ENCODE measurements at regions not wholly inside any gene's neighbourhood (a gene's known extent, or its start where the extent isn't known, plus 50 kb on each side); places are given as distances from the start of the nearest gene placed in this dataset.

- Histone ChIP-seq H3K9ac (ENCODE audit: low read length) (no peak overlapping the region), H4K20me1 (ENCODE audit: control insufficient read depth, insufficient read depth, low read length, poor library complexity, severe bottlenecking) (no peaks in the 10 kb centered on the region), H3K27me3 (replicated peaks in 1 of 4; ENCODE audit: control extremely low read depth in 1 of 4, control insufficient read depth in 3 of 4, insufficient read depth in 4 of 4, low read length in 3 of 4) (no peaks in the 10 kb centered on the region), H3K79me2 (ENCODE audit: control insufficient read depth, insufficient read depth, low read length) (no peaks in the 10 kb centered on the region), H3K9me3 (ENCODE audit: control extremely low read depth in 1 of 3, control insufficient read depth in 2 of 3, insufficient read depth in 1 of 3, low read length in 2 of 3) (peaks cover 0 to 4% (median 0%) of the 10 kb centered on the region in 3 donors), H2AFZ (ENCODE audit: insufficient read depth, low read depth, low read length, poor library complexity, severe bottlenecking) (no peak overlapping the region), H3K4me1 (ENCODE audit: control insufficient read depth in 2 of 2, insufficient read depth in 2 of 2, low read length in 2 of 2) (no peaks in the 10 kb centered on the region), H3K4me3 (ENCODE audit: control extremely low read depth in 1 of 5, extremely low read depth in 1 of 5, insufficient read depth in 1 of 5, low read depth in 2 of 5, low read length in 4 of 5) (no peak overlapping the region), H3K27ac (ENCODE audit: low read length in 2 of 2) (no peak overlapping the region), H3K36me3 (replicated peaks in 1 of 2; ENCODE audit: control extremely low read depth in 1 of 2, control insufficient read depth in 1 of 2, extremely low read depth in 1 of 2, insufficient read depth in 2 of 2, low read length in 1 of 2) (no peaks in the 10 kb centered on the region), H3K4me2 (replicated peaks; ENCODE audit: low read depth, low read length, poor library complexity, severe bottlenecking) (no peak overlapping the region)
- no peak overlapping the region for H3K4me3 Mint-ChIP-seq
- no peaks in the 10 kb centered on the region for H3K27me3 Mint-ChIP-seq
- ChIA-PET POLR2A (no interaction called here), CTCF (no interaction called here)
- intact Hi-C loops (cut with micrococcal nuclease) = no loop called here
- TF ChIP-seq CTCF (IDR thresholded peaks at IDR 0.05) = no peak
- no peak for TF ChIP-seq EZH2 (IDR thresholded peaks at IDR 0.05; ENCODE audit: borderline replicate concordance, insufficient read depth, low read depth, low read length, poor library complexity, severe bottlenecking)
- no peak for ATAC-seq (ENCODE audit: low read depth)
- DNase-seq = no peak
- no peaks in the 10 kb centered on the region for H3K4me1 Mint-ChIP-seq
- H3K27ac Mint-ChIP-seq = no peak overlapping the region
- no CpG with 5 or more reads among the region's 3 CpGs for WGBS (ENCODE audit: insufficient coverage)
- peaks cover 3% of the 10 kb centered on the region for H3K9me3 Mint-ChIP-seq (ENCODE audit: insufficient read depth)
These were observed 535.6 kb upstream of the ZFP42 start for GRCh38 chr4:187460016-187460415.

GRCh38 chr4:187464573-187464972 lies 531.0 kb upstream of the ZFP42 start:
- CTCF ChIA-PET = no interaction called here
- no peak overlapping the region for H3K27ac Mint-ChIP-seq
- Histone ChIP-seq H2AFZ (ENCODE audit: insufficient read depth, low read depth, low read length, poor library complexity, severe bottlenecking) (no peak overlapping the region), H3K4me3 (ENCODE audit: control extremely low read depth in 1 of 5, extremely low read depth in 1 of 5, insufficient read depth in 1 of 5, low read depth in 2 of 5, low read length in 4 of 5) (no peak overlapping the region), H3K9ac (ENCODE audit: low read length) (no peak overlapping the region), H3K36me3 (replicated peaks in 1 of 2; ENCODE audit: control extremely low read depth in 1 of 2, control insufficient read depth in 1 of 2, extremely low read depth in 1 of 2, insufficient read depth in 2 of 2, low read length in 1 of 2) (no peaks in the 10 kb centered on the region), H3K27me3 (replicated peaks in 1 of 4; ENCODE audit: control extremely low read depth in 1 of 4, control insufficient read depth in 3 of 4, insufficient read depth in 4 of 4, low read length in 3 of 4) (no peaks in the 10 kb centered on the region), H3K9me3 (ENCODE audit: control extremely low read depth in 1 of 3, control insufficient read depth in 2 of 3, insufficient read depth in 1 of 3, low read length in 2 of 3) (no peaks in the 10 kb centered on the region), H3K4me1 (ENCODE audit: control insufficient read depth in 2 of 2, insufficient read depth in 2 of 2, low read length in 2 of 2) (no peaks in the 10 kb centered on the region), H3K27ac (ENCODE audit: low read length in 2 of 2) (no peak overlapping the region), H3K79me2 (ENCODE audit: control insufficient read depth, insufficient read depth, low read length) (no peaks in the 10 kb centered on the region), H4K20me1 (ENCODE audit: control insufficient read depth, insufficient read depth, low read length, poor library complexity, severe bottlenecking) (no peaks in the 10 kb centered on the region), H3K4me2 (replicated peaks; ENCODE audit: low read depth, low read length, poor library complexity, severe bottlenecking) (no peak overlapping the region)
- TF ChIP-seq CTCF (IDR thresholded peaks at IDR 0.05) (no peak), EZH2 (IDR thresholded peaks at IDR 0.05; ENCODE audit: borderline replicate concordance, insufficient read depth, low read depth, low read length, poor library complexity, severe bottlenecking) (no peak)
- ATAC-seq (ENCODE audit: low read depth) (no peak), DNase-seq (no peak)
- POLR2A ChIA-PET = no interaction called here
- intact Hi-C loops (cut with micrococcal nuclease) = no loop called here
- H3K4me3 Mint-ChIP-seq = no peak overlapping the region
- H3K4me1 Mint-ChIP-seq = no peaks in the 10 kb centered on the region
- peaks cover 3% of the 10 kb centered on the region for H3K9me3 Mint-ChIP-seq (ENCODE audit: insufficient read depth)
- no peaks in the 10 kb centered on the region for H3K27me3 Mint-ChIP-seq

Data from B cell (primary cell).